ENCODE measurements at regions not wholly inside any gene's neighbourhood (a gene's known extent, or its start where the extent isn't known, plus 50 kb on each side); places are given as distances from the start of the nearest gene placed in this dataset.

DNA sequence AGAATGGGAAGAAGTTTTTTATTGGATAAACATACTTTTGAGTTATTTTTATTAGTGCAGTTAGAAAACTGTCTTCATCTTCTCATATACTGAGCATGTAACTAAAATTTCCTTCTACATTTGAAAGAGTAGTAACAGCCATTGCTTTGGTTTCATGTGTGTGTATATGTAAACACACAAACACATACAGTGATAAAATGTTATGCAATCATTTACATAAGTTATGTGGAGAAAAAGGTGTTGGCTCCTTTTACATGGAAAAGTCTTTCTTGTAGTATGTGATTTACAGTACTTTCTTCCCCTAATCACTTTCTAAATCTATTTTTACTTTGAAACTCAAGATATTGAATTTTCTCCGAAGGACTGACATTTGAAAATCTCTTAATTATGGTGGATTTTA, 194.3 kb upstream of the PACRGL start:
- Histone ChIP-seq H3K4me1 (ENCODE audit: control insufficient read depth, insufficient read depth, low read length) (no peaks in the 10 kb centered on the region), H3K36me3 (ENCODE audit: control insufficient read depth, insufficient read depth, low read length) (no peaks in the 10 kb centered on the region), H3K9me3 (ENCODE audit: control insufficient read depth, insufficient read depth, low read depth, low read length) (no peaks in the 10 kb centered on the region), H3K4me3 (ENCODE audit: low read depth in 2 of 2, low read length in 2 of 2) (no peak overlapping the region), H3K27me3 (ENCODE audit: control insufficient read depth, insufficient read depth, low read length) (no peaks in the 10 kb centered on the region), H3K27ac (ENCODE audit: low read length) (no peak overlapping the region)
- ATAC-seq, result no peak
- DNase-seq (ENCODE audit: low read depth, low spot score), result no peak
- CTCF ChIA-PET, result no interaction called here
- POLR2A ChIA-PET, result no interaction called here
- intact Hi-C loops (cut with micrococcal nuclease; ENCODE audit: unreplicated experiment) (no loop called here), in situ Hi-C loops (cut with HindIII; ENCODE audit: low pct_unique_long_range_greater_than_20kb, low sequenced_read_pairs) (no loop called here)
- BruUV-seq (replicated peaks), result no TSS peak
- TF ChIP-seq SIN3A (IDR thresholded peaks at IDR 0.05; ENCODE audit: borderline replicate concordance, insufficient read depth, low read depth, low read length) (no peak), TCF7L2 (IDR thresholded peaks at IDR 0.05; ENCODE audit: low read depth, low read length) (no peak), POLR2AphosphoS5 (IDR thresholded peaks at IDR 0.05; ENCODE audit: low read depth, low read length) (no peak), CTCF (IDR thresholded peaks at IDR 0.05) (no peak)
- TF ChIP-seq, protein P1, sequence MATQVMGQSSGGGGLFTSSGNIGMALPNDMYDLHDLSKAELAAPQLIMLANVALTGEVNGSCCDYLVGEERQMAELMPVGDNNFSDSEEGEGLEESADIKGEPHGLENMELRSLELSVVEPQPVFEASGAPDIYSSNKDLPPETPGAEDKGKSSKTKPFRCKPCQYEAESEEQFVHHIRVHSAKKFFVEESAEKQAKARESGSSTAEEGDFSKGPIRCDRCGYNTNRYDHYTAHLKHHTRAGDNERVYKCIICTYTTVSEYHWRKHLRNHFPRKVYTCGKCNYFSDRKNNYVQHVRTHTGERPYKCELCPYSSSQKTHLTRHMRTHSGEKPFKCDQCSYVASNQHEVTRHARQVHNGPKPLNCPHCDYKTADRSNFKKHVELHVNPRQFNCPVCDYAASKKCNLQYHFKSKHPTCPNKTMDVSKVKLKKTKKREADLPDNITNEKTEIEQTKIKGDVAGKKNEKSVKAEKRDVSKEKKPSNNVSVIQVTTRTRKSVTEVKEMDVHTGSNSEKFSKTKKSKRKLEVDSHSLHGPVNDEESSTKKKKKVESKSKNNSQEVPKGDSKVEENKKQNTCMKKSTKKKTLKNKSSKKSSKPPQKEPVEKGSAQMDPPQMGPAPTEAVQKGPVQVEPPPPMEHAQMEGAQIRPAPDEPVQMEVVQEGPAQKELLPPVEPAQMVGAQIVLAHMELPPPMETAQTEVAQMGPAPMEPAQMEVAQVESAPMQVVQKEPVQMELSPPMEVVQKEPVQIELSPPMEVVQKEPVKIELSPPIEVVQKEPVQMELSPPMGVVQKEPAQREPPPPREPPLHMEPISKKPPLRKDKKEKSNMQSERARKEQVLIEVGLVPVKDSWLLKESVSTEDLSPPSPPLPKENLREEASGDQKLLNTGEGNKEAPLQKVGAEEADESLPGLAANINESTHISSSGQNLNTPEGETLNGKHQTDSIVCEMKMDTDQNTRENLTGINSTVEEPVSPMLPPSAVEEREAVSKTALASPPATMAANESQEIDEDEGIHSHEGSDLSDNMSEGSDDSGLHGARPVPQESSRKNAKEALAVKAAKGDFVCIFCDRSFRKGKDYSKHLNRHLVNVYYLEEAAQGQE (IDR thresholded peaks at IDR 0.05; ENCODE audit: insufficient read depth in 1 of 2, low read depth in 2 of 2, low read length in 1 of 2), result no peak

- TF ChIP-seq, protein P1 (IDR thresholded peaks at IDR 0.05; ENCODE audit: insufficient read depth in 1 of 2, low read depth in 2 of 2, low read length in 1 of 2), result no peak
- TF ChIP-seq SIN3A (IDR thresholded peaks at IDR 0.05; ENCODE audit: borderline replicate concordance, insufficient read depth, low read depth, low read length), result no peak
- no peak for TF ChIP-seq POLR2AphosphoS5 (IDR thresholded peaks at IDR 0.05; ENCODE audit: low read depth, low read length)
- TF ChIP-seq TCF7L2 (IDR thresholded peaks at IDR 0.05; ENCODE audit: low read depth, low read length), result no peak
- TF ChIP-seq CTCF (IDR thresholded peaks at IDR 0.05), result no peak
- CTCF ChIA-PET, result no interaction called here
- BruUV-seq (replicated peaks), result no TSS peak
- in situ Hi-C loops (cut with HindIII; ENCODE audit: low pct_unique_long_range_greater_than_20kb, low sequenced_read_pairs), result no loop called here
- H3K4me1 ChIP-seq (ENCODE audit: control insufficient read depth, insufficient read depth, low read length), result no peaks in the 10 kb centered on the region
- ATAC-seq (no peak), DNase-seq (ENCODE audit: low read depth, low spot score) (no peak)
- no peaks in the 10 kb centered on the region for H3K36me3 ChIP-seq (ENCODE audit: control insufficient read depth, insufficient read depth, low read length)
- H3K9me3 ChIP-seq (ENCODE audit: control insufficient read depth, insufficient read depth, low read depth, low read length), result no peaks in the 10 kb centered on the region
- POLR2A ChIA-PET, result no interaction called here
- no peak overlapping the region for H3K27ac ChIP-seq (ENCODE audit: low read length)
- H3K27me3 ChIP-seq (ENCODE audit: control insufficient read depth, insufficient read depth, low read length), result no peaks in the 10 kb centered on the region
- intact Hi-C loops (cut with micrococcal nuclease; ENCODE audit: unreplicated experiment), result no loop called here
- no peak overlapping the region for H3K4me3 ChIP-seq (ENCODE audit: low read depth in 2 of 2, low read length in 2 of 2)
Measured at GRCh38 chr4:20506827-20507226, 193.4 kb upstream of the PACRGL start.
